ENCODE measurements at regions not wholly inside any gene's neighbourhood (a gene's known extent, or its start where the extent isn't known, plus 50 kb on each side); places are given as distances from the start of the nearest gene placed in this dataset.

DNA sequence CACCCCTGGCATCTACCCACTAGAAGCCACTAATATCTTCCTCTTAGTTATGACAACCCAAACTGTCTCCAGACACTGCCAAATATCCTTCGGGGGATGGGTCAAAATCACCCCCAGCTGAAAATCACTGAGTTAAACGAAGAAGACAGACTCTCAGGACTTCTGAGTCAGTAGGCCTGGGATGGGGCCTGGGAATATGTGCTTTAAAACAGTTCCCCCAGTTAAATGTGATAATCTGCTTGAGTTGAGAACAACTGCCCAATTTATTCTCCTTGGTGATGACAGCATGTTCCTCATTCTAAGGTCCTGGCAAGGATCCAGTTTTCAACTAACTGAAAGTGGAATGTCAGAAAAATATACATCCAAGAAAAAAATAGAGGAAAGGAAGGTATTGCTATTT is 52.4 kb downstream of the CBLL2 start:
- no peak for DNase-seq (ENCODE audit: low spot score)

DNA sequence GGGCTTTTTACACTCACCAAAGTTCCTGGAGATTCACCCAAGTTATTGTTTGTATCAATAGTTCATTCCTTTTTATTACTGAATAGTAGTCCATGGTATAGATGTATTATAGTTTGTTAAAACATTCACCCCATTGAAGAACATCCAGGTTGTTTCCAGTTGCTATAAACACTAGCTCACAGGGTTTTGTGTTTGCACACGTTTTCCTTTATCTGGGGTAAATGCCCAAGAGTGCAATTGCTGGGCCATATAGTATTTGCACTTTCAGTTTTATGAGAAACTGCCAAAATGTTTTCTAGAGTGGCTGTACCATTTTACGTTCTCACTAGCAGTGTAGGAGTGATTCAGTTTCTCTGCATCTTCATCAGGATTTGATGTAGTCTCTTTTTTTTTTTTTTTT is 57.1 kb downstream of the CBLL2 start:
- no peak for DNase-seq (ENCODE audit: low spot score)

DNA sequence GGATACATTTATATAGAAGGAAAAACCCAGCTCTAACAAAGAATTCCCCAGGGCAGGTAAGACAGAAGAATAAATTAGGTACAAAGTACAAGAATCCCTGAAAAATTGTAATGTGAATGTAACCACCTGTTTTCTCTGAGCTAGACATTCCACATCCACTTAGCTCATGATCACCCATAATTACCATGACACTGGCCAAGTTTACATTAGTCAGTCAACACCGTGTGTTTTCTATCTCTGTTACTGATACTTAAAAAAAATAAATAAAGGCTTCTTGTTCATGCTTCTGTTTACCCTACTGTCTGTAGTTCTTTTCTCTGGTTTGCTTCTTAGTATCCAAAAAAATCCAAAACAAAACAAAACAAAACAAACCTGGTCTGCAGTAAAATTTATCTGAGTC is 66.0 kb downstream of the CBLL2 start:
- no peak for DNase-seq (ENCODE audit: low spot score)

DNA sequence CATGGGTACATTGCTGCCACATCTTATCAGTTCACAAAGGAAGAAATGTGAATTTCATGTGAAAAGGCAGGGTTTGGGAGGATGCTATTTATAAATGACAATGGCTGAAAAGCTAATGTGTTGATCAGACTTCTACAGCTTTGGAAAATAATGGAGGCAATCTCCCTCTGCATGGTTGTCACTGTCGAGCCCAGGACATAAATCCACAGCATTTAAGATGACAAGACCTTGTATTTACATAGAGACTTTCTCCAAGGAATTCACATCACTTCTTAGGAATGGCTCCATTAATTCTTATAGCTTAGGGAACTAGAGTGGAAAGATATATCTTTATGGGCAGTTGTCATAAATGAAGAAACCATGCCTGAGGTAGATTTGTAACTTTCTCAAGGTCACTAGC is 66.7 kb downstream of the CBLL2 start:
- DNase-seq (ENCODE audit: low spot score): no peak

DNA sequence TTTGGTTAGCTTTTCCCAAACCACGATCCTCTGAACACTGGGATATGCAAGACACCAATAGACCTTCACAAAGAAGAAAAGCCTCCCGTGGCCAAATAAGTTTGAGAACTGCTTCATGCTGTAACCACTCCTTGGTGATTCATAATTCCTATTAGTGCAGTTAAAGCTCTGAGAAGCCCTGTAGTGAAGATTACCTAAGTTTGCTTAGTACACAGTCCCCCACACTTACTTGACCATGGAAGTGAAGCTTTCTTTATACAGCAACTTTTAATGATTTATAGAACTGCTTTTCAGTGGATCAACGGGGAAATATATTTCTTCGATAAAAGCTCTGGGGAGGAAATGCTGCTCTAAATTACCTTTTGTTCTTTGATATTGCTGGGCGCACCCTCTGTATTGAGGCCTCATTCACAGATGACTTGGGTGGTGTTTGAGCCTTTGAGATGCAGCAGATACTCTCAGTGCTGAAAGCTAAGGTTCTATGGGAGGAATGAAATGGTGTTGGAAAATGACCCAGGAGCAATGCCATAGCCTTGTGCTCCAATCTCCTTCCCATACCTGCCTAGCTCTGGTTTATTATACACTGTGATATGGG is 67.4 kb downstream of the CBLL2 start:
- DNase-seq (ENCODE audit: low spot score): no peak

DNA sequence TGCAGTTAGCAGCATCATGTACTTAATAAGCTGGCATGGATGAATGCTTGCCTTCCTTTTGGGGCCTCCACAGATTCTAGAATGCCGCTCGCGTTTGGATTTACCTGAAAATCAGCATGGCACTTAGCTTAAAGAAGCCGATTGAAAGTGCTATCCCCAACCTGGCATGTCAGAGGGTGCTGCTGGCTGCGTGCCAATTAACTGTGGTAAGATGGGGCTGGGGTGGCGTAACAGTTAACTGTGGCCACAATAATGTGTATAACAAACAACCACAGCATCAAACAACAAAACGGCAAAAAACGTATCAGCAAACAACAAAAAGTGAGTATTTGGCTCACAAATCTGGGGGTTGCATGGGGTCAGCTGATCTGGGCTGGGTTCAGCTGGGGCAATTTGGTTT is 70.5 kb downstream of the CBLL2 start:
- no peak for DNase-seq (ENCODE audit: low spot score)

DNA sequence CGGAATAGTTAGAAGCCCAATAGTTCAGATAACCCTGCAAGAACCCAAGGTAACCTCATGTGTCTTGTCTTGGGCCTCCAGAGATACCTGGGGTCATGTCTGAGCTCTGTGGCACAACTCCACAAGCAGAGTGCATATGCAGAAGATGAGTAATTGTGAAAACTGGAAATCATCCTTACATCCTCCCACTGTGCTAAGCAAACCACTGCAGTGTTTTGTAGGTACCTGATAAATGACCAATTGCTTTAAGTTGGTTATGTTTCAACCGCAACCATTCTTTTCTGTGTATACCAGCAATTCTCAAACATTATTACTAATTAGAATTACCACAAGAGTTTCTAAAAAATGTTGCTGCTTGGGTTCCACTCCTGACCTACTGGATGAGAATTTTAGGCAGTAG is 73.2 kb downstream of the CBLL2 start:
- no peak for DNase-seq (ENCODE audit: low spot score)

DNA sequence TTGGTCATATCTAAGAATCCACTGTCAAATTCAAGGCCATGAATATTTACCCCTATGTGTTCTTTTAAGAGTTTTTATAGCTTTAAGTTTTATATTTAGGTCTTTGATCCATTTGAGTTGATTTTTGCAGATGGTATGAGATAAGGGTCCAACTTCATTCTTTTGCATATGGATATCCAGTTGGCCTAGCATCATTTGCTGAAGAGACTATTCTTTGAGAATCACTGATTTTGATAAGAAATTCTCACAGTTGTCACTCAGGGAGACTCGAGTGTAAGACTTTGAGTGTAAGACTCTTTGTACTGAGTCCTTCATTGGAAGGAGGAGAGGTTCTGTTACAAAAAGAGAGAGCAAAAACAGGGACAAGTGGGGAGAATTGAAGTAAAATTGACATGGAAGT is 74.8 kb downstream of the CBLL2 start:
- no peak for DNase-seq (ENCODE audit: low spot score)

DNA sequence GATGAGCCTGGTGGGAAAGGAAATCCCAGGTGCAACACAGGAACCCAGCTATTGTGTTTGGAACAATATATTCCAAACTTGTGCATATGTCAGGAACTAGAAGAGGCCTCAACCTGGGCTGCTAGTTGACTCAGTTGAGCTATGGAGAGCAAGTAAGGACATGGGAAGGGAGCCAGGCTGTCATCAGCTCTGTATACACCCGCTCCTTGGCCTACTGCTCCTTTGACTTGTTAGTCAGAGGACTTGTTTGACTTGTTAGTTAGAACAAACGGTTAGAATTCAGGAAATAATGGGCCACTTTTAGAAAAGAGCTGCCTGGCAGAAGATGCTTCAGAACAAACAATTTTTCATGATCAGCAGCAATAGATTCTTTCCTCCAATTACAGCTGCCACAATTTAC is 76.4 kb downstream of the CBLL2 start:
- no peak for DNase-seq (ENCODE audit: low spot score)

DNA sequence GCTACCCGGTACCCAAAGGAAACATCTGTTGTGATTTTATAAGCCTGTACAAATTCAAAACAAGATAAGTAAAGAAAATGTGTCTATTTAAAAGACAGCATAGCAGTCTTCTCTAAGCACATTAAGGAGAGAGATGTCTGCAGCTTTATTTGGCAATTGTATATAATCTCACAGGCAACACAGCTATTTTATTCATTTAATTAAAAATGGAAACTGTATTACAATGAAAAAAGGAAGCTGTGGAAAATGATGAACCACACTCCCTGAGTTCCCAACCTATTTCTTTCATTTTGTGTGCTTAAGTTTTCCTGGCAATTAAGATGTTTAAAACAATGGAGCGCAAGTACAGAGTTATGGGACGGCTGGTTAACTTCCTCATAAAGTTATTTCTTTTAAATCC is 78.4 kb downstream of the CBLL2 start:
- no peak for DNase-seq (ENCODE audit: low spot score)

DNA sequence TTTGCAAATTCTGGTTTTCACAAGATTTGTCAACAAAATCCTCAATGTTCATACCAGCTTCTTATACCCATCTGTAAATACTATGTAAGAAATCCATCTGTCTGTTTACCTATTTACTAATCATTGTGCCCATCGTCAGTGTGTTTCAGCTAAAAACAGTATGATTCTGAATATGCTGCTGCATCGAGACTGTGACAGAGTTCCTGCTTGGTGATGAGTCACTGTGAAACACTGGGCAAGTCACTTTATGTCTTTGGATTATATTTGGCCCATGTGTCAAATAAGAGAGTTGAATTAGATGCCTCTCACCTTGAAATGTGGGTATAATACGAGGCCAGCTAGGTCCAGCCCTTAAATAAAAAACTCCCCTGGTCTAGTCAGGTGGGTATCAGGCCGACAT is 79.3 kb downstream of the CBLL2 start:
- DNase-seq (ENCODE audit: low spot score): peak; percentile 3

DNA sequence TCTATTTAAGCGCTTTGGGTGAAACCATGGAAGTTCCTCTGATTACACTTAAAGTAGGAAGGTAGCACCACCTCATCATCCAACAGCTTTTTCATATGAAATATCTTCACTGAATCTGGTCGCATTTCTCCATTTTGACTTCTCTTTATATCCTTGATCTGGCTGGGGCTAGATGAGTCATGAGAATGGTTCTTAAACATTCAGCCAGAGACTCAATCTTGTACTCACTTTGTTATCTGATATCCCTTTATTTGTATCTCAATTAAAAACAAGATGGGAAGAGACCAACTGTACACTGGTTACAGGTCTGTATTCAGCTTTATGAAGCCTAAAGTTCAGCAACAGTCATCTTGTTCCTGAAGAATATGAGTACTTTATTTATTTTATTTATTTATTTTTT is 84.9 kb downstream of the CBLL2 start:
- DNase-seq (ENCODE audit: low spot score): no peak

DNA sequence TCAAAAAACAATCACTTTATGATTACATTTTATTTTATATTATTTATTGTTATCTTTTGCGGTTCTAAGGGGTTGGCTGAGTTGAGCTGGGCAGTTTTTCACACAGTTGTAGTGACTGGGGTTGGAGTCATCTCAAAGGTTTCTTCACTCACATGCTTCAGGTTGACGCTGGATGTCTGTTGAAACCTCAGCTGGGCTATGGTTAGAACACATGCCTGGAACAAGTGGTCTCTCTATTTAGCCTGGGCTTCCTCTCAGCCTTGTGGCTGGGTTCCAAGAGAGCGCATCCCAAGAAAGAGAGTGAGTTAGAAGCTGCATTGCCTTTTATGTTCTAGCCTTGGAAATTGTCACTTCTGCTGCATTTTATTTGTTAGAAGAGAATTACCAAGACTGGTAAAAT is 87.4 kb downstream of the CBLL2 start:
- no peak for DNase-seq (ENCODE audit: low spot score)

DNA sequence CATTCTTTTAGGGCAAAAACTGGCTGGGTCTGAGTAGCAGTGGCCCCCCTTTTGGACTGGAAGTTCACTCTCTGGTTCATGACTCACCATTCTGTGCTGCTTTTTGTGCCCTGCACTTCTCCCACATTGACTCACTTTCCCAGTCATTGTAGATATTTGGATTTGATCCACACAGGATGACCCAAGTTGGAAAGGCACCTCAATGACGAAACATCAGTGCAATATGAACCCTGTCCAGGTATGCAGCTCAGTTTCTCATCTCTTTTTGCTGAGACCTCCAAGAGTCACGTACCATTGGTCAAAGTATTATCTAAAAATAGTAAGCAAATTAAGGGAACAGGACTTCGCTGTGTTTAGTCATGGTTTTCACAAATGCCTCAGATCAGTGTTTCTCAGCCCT is 92.7 kb downstream of the CBLL2 start:
- DNase-seq (ENCODE audit: low spot score): no peak

DNA sequence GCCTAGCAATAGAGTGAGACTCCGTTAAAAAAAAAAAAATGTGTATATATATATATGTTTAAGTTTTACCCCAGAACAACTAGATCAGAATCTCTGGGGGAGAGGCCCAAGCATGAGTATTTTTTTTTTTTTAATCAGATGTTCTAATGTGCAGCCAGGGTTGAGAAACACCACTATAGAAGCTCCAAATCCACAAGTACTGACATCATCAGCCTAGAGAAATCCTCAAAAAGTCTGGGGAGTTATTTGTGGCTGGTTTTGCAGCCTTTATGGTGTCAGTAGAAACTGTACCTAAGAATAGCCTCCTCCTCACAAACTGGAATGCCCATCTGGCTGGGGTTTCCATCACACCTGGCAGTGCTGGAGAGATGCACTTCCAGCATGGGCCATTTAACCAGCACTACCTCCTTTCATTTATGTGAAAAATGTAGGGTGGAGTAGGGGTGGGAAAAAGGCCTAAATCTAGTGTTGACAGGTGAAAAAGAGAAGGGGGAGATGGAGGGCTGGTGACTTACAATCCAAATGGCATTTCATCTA is 93.5 kb downstream of the CBLL2 start:
- no peak for DNase-seq (ENCODE audit: low spot score)

DNA sequence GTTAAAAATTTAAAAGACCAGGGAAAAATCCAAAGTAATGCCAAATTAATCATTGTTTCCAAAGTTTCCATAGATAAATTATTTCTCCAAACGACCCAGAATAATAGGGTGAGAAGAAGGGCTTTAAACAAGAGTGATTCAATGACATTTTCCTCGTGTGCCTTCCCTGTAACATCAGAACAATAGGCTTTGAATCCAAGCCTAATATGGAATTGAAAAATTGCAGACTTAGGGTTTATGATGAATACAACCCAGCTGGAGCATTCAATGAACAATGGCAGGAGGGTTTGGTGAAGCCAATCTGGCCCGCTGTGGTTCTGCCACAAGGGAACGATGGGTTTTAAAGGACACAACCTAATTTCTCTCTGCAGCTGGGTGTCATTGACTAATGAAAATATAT is 94.2 kb downstream of the CBLL2 start:
- no peak for DNase-seq (ENCODE audit: low spot score)

DNA sequence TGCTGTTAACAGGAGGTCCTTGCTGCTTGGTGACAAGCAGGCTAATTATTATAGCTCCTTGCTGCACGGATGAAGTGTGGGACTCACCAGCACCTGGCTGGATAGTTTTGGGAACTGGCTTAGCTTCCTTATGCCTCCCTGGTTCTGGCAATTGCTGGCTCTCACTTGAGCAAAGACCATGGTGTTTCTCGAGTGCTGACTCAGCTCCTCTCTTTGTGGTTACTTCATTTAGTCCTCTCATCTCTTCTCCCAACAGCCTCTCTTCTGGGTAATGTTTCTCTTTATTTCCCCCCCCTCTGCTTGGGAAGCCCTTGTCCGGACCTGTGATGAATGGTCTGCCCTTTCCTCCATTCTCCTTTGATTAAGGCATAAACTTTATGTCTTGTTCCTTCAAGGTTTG is 100.4 kb downstream of the CBLL2 start:
- DNase-seq (ENCODE audit: low spot score): no peak

DNA sequence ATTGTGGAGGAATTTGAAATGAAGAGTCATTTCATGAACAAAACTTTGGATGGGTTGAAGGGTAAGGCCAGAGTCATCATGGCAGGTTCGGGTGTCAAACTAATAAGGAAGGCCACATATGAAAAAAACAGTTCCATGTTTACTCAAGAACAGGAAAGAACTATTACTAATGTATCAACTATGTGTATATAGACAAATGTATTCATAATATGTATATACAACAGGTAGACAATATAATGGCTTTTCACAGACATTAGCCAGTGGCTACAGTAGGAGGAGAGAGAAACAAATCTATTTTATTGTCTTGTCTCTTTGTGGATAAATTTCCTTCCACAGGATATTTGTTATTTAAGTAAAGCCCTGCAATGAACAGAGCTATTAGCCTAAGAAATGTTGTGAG is 101.1 kb downstream of the CBLL2 start:
- no peak for DNase-seq (ENCODE audit: low spot score)

DNA sequence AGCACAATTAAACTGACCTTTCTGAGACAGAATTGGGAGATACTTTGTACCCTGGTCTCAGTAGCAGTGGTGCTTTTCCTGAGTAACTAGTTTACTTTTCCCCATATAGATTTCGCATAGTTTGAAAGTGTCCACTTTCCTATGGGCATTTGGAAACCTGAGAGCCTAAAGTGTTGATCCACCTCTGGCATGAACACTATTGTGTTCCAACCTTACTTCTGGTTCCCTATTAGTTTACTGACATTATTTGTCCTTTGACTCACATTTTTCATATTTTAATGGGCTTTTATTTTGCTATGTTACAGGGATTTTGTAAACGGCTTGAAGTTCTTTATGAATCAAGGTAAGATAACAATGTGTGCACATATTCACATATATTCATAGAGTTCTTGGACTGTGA is 103.7 kb downstream of the CBLL2 start:
- DNase-seq (ENCODE audit: low spot score): no peak

DNA sequence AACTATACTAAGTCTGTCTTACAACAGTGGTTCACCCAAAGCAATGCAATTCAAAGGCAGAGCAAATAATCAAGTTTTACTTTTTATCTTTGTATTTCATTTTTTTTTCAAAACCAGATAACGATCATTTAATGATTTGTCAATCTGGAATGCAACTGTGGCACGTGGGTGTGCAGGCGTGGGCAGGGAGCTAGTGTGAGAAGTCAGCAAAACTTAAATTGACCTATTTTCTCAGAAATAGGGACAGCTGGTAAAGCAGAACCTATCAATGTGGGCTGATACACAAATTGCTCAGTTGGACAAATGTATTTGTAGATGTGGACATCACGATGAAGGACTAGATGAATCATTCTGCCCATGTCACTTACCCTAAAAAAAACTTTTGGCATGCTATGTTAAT is 105.6 kb downstream of the CBLL2 start:
- DNase-seq (ENCODE audit: low spot score): no peak

DNA sequence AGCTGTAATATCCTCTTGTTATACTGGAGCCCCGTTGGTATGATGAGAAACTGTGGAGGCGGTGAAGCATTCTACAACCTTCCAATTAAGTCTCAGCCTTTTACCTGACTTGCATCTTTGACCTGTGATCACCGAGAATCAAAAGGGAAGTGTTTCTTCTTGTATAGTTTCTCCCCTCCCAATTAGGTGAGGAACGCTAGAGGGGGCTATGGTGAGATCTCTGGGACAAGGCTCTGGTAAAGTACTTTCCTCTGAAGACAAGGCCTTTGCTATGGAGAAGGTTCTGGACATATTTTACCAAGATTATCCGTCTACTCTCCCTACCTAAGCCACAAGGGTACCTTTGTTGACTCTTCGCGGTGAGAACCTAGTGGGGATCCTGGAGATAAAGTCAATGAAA is 111.3 kb downstream of the CBLL2 start:
- no peak for DNase-seq (ENCODE audit: low spot score)

DNA sequence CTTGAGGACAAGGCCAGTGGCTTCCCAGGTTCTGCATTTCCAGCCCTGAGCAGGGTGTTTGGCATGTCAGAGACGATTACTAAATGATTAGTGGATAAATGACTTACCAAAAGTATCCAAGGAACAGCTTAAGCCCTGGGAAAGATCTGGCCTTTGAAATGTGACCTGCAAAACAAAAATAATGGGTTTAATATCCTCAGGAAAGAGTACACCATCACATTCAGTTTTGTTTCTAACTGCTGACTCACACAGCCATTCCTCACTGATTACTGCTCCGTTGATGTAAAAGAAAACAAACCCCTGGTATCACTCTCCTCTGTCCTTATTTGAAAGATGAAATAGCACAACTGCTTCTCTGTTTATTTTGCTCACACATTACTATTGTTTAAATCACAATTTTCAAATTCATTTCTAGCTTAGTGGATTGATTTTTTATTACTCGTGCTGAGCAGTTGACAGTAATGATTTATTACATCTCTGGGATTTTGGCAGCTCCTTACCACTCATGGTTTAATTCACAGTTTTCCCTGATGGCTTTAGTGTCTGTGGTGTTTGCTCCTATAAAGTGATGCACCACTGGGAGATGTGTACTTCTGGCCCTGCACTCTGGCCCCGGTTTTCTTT is 117.0 kb downstream of the CBLL2 start:
- no peak for DNase-seq (ENCODE audit: low spot score)

DNA sequence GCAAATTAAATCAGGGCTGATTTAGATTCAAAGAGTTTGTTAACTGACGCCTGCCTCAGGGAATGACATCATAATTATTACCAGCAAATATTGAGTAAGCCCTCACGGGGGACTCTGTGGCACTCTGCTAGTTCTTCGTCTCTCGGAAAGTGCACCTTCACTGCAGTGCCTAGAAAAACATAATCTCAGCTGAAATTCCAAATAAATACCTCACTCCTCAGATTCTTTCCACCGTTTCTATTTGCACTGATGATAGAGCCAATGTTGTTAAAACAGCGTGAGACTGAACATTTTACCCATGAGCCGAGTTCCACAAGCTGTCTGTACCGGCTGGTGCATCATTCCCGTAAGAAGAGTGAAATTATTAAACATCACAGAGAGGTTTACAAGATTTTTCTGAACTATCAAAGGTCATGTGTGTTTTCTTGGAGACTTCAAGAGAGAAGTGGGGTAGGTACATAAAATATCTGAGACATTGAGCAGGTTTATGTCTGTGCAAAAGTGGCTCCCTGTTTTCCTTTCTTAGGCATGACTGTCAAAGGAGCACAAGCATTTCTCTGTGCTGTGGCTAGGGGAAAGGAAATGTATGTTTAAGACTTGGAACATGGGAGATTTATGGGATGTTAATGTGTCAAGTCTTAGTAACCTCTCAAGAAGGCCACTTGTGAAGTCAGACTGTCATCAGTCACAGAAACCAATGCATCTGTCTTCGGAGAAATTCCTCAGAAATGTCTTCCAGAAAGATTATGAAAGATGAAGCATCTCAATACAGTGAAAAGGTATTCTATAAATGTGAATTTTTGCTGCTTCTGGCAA is 119.6 kb downstream of the CBLL2 start:
- no peak for DNase-seq (ENCODE audit: low spot score)

Measured in activated CD4-positive, alpha-beta T cell treated with anti-CD3 and anti-CD28 coated beads, Interleukin-2, Interleukin-4, amounts not matched to agents 100 ng/mL and 50 ng/mL, durations not matched to agents 16 hours and 8 hours (primary cell).